NCI-H1694 (cell line): ENCODE measurements at regions not wholly inside any gene's neighbourhood (a gene's known extent, or its start where the extent isn't known, plus 50 kb on each side); places are given as distances from the start of the nearest gene placed in this dataset.
"Not testable (repeated sequence)": the region's sequence is repeated elsewhere in the genome, so short reads cannot be mapped to it uniquely, and the experiment has no call there.

Experiments
- DNase-seq: peaks from one replicate; lab custom pipeline; 2025; lab: John Stamatoyannopoulos, UW

DNA sequence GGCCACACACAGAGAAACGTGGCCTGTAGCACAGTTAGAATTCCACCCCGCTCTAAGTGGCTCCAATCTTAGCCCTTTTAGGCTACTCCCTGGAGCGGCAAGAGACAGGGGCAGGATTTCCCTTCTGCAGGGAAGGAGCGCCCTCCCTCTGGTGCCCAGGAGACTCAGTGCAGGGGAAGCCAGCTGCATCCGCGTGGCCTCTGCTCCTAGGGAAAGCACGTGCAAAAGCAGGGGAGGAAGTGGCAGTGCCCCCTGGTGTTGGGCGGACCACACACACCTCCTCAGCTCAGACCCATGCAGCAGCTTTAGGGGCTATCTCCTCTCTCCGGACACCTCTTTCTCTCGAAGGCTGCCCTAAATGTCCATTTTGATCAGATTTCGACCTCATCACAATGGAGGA lies 50.0 kb downstream of the SPRING1 start:
- DNase-seq = no peak

DNA sequence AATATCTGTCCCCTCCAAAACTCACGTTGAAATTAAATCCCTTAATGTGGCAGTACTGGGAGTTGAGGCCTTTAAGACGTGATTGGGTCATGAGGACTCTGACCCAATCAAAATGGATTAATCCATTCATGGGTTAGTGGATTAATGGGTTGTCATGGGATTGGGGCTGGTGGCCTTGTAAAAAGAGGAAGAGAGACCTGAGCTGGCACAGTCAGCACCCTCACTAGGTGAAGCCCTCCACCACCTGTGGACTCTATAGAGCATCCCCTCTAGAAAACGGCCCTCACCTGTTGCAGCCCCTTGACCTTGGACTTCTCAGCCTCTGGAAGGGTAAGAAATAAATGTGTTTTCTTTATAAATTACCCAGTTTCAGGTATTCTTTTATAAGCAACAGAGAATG lies 53.0 kb downstream of the SPRING1 start:
- no peak for DNase-seq

DNA sequence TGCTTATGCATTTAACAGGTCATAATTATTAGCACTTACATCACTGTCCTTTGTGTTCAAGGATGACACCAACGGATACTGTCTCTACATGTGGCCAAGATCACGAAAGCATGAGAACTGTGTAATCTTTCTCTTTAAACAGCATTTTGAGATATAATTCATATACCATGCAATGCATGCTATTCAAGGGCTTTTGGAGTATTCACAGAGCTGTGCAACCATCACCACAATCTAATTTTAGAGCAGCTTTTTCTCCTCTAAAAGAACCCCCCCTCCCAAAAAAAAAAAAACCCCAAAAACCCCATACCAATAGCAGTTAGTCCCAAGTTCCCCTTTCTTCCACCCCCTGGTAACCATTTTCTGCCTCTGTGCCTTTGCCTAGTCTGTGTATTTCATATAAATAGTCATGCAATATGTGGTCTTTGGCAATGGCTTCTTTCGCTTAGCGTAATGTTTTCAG lies 60.6 kb downstream of the SPRING1 start:
- no peak for DNase-seq

DNA sequence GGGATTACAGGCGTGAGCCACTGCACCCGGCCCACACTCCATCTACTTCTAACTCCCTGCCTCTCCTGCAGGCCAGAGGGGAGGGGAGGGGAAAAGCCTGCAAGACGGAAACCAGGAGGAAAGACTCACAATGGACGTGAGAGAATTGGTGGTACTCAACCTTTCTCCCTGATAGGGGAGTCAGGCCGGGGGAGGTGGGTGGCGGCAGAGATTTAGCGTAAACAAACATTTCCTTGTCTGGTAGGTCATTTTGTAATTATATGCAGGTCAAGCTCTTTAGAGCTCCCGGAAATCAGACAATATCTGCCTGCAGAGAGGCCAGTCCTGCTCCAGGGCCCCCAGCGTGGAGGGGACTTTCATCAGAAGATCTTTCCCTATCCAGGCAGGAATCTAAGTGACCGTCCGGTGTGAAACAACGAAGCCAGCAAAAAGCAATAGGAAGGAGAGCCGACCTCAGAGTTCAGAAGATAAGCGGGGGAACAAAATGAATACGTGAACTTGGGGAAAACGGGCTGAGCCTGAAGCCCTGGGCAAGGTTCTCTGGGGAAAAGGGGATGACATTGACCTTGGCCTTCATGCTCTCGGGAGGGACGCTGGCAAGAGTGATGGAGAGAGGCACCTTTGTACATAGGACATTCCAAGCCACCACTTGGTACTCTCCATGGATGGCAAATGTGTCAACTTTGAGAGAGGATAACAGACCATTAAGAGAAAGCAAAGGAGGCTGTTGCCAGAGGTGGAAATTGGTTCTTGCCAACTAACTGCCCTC lies 62.3 kb downstream of the SPRING1 start:
- no peak for DNase-seq

DNA sequence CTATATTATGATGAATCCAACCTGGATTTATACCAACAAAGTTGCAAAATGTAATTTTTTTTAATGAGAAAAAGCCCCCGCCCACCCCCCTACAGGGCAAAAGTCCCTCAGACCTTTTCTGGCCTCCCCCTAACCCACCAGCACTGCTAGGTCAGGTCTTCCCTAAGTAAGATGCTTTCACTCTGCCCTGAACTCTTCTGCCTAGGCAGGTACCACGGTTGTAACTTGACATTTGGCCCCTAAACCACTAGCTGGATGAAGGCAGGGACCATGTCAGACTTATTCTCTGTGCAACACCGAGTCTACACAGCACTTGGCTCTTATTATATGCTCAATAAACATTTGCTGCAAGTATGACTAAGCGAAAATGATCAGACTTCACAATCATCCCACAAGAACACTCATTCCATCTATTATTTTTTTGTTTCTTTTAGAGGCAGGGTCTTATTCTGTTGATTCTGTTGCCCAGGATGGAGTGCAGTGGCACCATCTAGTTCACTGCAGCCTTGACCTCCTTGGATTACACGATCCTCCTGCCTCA lies 63.2 kb downstream of the SPRING1 start:
- no peak for DNase-seq

DNA sequence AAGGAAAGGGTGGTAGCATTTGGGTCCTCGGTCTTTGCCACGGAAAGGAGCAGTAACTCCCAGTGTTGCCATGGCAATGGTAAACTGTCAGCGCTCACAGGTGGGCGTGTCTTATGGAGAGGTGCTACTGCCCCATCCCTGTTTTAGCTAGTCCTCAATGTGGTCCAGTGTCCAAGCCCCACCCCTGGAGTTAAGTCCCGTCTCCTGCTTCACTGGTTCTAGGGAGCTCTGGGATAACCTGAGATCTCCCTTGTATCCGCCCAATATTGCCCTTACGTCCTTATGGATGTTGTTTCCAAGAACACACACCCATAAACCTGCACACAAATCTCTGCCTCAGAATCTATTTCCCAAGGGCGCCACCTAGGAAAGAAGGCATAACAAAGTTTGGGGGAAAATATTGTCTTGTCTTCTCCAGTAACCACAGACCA lies 64.2 kb downstream of the SPRING1 start:
- no peak for DNase-seq

DNA sequence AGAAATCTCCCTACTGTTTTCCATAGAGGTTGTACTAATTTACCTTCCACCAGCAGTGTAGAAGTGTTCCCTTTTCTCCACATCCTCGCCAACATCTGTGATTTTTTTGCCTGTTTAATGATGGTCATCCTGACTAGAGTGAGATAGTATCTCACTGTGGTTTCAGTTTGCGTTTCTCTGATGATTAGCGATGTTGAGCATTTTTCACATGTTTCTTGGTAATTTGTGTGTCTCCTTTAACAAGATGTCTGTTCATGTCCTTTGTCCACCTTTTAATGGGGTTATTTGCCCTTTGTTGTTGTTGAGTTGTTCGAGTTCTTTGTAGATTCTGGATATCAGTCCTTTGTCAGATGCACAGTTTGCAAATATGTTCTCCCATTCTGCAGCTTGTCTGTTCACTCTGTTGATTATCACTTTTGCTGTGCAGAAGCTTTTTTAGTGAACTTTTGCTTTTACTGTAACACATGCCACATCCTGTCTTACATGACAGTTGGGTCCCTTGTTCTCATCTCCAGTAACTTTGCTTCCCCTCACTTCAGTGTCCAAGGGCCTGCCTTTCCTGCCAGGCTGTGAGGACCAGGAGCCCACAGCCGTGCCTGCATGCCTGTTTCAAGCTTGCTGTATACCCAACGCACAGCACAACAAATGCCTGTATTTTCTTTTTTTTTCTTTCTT lies 64.9 kb downstream of the SPRING1 start:
- DNase-seq = no peak

DNA sequence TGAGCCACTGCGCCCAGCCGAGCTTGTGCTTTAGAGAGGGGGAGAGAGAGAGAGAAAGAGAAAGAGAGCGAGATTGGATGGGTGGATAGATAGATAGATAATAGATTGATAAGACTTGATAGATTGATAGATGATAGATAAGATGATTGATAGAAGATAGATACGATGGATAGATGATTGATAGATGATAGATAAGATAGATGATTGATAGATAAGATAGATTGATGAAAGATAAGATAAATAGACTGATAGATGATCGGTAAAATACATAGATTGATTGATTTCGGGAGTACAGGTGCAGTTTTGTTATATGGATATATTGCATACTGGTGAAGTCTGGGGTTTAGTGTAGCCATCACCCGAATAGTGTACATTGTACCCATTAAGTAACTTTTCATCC lies 65.9 kb downstream of the SPRING1 start:
- no peak for DNase-seq

DNA sequence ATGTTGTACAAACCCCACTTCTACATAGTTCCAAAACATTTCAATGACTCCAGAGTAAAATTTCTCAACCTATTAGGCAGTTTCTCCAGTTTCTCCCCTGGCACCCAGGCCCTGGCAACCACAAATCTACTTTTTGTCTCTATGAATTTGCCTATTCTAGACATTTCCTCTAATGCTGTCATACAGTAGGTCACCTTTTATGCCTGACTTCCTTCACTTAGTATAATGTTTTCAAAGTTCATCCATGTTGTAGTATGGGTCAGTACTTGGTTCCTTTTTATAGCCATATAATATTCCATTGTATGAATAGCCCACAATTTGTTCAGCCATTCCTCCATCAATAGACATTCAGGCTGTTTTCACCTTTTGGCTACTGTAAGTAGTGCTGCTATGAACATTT lies 67.0 kb downstream of the SPRING1 start:
- DNase-seq = no peak

DNA sequence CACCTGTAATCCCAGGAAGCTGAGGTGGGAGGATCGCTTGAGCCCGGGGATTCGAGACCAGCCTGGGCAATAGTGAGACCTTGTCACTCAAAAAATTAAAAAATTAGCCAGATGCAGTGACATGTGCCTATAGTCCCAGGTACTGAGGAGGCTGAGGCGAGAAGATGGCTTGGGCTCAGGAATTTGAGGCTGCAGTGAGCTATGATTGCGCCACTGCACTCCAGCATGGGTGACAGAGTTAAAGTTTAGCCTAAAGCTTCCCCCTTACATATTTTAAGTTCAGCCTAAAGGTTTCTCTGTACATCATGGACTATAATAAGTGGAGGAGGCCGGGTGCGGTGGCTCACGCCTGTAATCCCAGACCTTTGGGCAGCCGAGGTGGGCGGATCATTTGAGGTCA lies 70.1 kb downstream of the SPRING1 start:
- no peak for DNase-seq

DNA sequence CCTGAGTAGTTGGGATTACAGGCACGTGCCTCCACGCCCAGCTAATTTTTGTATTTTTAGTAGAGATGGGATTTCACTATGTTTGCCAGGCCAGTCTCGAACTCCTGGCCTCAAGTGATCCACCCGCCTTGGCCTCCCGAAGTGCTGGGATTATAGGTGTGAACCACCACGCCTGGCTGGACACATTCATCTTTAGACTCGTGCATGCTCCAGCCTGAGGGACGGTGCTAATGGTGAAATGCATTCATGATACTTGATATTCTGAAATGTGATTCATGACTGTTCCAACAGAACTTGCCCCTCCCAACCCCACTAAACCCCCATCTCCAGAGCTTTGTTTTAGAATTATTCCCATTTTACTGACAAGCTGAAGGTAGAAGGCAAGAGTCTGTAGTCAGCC lies 71.0 kb downstream of the SPRING1 start:
- DNase-seq = not testable (repeated sequence)

DNA sequence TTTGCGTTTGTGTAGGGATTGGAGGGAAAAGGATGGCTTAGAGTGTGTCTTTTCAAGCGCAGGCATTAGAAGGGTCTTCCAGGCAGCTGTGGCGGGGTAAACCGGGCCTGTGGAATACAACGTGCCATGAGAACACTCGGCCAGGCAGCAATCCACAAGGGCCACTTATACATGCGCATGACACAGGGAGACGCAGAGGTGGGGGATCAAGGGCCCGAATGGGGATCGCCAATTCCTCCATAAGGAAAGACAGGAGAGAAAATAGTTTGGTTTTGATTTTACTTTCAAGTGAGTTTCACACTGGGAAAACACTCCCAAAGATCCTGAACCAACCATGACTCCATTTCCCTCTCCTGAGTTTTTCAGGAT lies 71.6 kb downstream of the SPRING1 start:
- DNase-seq = no peak

DNA sequence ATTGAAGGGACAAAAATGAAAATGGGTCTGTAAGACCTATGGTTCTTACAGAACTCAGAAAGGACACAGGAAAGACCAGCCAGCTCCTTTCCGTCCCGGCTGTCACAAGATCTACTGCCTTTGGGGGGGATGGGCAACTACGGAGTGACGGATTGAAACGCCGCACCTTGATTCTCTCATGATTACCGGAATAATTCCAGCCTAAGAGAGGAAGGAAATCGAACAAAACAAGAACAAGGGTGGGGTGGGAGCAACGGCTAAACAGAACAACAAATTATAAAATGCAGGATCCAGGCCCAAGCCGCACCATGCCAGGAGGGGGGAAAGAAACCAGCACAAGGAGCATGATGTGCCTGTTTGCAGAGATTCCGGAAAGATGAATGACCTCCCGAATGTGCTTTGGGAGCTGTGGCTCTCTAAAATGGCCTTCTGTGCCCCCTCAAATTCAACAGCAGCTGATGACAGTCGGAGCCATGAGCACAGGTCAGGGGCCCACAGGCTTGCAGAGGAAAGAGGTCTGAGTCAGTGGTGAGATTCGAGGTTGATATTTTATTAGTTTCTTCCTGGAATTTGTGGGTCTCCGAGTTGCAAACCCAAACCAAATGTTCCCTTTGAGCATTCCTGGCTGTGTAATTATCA lies 72.1 kb downstream of the SPRING1 start:
- DNase-seq = no peak

DNA sequence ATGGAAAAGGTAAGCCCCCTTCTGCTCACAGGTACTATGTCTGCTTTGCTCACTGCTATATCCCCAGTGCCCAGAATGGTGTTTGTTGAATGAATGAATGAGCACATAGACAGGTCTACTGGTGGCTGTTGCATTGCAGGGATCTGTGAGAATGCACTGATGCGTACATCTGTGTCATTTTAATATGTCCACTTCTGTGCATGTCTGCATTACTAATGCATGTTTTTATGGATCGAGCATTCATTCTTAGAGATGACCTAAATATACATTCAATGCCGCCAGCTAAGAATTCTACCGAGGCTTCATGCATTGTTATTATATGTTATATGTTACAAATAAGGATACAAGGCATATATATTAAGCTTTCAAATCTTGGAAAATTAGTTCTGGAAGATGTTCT lies 73.8 kb downstream of the SPRING1 start:
- DNase-seq = no peak

DNA sequence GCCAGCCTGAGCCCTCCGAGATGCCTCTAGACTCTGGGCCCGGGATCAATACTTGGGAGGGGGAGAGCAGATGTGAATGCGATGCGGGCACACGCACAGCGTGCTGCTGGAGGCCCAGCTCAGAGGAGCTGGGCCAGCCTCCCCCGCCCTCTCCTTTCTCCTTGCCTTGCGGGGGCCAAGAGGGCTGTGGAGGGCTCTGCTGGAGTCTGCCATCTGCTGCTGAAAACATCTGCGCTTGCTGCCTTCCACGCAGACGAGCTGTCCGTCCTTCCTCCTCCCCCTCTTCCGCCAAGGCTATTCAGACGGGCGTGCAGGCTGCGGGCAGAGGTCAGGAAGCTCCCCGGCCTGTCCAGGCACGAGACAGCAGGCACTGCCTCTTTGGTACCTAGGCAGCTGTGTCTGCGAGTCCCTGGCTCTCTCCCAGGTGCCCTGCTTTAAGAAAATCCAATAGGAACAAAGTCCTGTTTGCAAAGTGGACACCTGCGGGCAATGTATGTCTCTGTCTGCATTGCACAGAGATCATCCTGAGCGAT lies 75.2 kb downstream of the SPRING1 start:
- peak; percentile 10 for DNase-seq

DNA sequence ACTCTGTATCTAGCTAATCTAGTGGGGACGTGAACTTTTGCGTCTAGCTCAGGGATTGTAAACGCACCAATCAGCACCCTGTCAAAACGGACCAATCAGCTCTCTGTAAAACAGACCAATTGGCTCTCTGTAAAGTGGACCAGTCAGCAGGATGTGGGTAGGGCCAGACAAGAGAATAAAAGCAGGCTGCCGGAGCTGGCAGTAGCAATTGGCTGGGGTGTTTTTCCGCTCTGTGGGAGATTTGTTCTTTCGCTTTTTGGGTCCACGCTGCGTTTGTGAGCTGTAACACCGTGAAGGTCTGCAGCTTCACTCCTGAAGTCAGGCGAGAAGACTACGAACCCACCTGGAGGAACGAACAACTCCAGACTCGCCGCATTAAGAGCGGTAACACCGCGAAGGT lies 76.5 kb downstream of the SPRING1 start:
- no peak for DNase-seq

DNA sequence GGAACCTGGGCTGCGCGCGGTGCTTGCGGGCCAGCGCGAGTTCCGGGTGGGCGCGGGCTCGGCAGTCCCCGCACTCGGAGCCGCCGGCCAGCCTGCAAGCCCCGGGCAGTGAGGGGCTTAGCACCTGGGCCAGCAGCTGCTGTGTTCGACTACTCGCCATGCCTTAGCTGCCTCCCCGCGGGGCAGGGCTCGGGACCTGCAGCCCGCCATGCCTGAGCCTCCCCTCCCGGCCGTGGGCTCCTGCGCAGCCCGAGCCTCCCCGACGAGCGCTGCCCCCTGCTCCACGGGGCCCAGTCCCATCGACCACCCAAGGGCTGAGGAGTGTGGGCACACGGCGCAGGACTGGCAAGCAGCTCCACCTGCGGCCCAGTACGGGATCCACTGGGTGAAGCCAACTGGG lies 77.1 kb downstream of the SPRING1 start:
- not testable (repeated sequence) for DNase-seq

DNA sequence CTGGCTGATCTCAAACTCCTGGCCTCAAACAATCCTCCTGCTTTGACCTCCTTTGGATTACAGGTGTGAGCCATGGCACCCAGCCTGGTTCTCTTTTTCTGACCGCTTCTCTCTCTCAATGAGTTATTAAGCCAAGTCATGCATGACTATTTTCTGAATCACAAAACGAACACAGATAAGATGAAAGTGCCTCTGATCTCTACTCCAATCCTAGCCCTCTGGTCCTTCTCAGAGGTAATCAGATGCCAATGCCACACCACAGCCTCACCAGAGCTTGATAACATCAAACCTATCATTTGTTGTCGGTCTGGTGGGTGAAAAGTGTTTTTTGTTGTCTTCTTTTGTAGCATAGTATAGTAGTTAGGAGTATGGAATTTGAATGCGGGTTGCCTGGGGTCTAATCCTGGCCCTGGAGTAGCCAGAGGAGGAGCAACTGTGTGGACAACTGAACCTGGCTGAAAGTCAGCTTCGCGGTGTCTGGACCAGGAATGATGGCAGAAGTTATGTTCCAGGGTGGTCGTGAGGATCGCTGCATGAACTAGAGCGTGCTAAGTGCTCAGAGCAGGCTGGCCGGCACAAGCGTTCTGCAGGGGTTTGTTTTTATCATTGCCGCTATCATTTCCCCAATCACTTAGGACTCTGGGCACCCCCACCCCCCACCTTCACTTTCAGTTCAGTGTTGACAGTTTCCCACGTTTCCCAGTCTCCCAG lies 77.9 kb downstream of the SPRING1 start:
- no peak for DNase-seq

DNA sequence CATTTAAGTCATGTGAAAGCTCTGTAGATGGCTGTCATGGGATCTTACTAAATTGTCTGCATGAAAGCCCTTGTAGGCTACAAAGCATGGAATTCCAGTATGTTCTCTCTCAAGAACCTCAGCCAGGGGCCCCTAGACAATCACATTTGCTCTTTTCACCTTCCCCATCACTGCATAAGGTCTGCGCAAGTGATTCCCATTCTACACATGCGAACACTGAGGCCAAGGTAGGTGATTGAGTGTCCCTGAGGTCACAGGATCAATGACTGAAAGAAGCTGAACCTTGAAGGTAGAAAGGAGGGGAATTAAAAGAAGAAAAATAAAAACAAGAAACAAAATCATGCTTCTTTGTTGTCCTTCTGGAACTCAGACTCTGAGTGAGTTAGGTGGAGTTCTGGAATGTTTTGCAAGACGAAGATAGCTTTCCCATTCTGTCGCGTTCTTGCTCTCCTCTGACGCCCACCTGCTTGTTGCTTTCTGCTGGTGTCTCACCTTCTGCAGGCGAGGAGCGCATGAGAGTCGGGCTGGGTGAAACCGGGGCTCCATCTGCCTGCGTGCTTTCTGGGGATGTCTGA lies 79.9 kb downstream of the SPRING1 start:
- no peak for DNase-seq

DNA sequence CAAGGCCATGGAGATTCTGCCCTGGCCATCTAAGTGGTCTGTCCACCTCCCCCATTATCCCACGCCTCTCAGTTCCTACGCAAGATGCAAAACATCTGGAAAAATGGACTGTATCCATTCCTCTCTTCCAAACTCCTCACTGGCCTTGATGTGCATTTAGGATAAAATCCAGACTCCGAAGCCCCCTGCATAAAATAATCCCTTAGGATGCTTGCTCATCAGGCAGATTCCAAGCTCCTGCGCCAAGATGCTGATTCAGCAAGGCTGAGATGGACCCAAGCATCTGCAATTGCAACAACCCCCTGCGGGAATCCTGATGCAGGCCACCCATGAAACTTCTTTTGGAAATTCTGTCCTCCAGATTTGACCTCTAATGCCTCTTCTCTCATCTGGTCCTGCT lies 81.6 kb downstream of the SPRING1 start:
- no peak for DNase-seq

DNA sequence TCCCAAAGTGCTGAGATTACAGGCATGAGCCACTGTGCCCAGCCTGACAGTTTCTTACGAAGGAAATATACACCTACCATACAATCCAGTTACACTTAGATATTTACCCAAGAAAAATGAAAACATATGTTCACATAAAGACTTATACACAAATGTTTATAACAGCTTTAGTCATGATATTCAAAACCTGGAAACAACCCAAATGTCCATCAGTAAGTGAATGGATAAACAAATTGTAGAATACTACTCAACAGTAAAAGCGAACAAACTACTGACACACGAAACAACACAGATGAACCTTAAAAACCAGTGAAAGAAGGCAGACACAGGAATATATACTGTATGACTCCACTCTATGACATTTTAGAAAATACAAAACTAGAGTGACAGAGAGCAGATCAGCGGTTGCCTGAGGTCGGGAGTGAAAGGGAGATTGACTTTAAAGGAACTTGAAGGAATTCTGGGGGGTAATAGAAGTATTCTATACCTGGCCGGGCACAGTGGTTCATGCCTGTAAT lies 83.6 kb downstream of the SPRING1 start:
- DNase-seq = no peak
